Subcutaneous abdominal adipose tissue (tissue), 5 donors: ENCODE measurements at regions not wholly inside any gene's neighbourhood (a gene's known extent, or its start where the extent isn't known, plus 50 kb on each side); places are given as distances from the start of the nearest gene placed in this dataset.

Experiments used
- H3K27ac ChIP-seq: one replicate; pipeline ENCODE4 v1.7.0; 2013; ENCODE audit warnings: low read depth, mild to moderate bottlenecking, inconsistent platforms, low read length, moderate library complexity
- H3K27me3 ChIP-seq, 5 donors: one replicate each; pipeline ENCODE4 v1.7.0; 2013; ENCODE audit warnings: low read length in 5 of 5, inconsistent platforms in 1 of 5; ENCODE audit not compliant: control insufficient read depth in 5 of 5, insufficient read depth in 4 of 5
- H3K36me3 ChIP-seq, 5 donors: one replicate each; pipeline ENCODE4 v1.7.0; 2013; ENCODE audit warnings: low read length in 5 of 5; ENCODE audit not compliant: control insufficient read depth in 5 of 5, insufficient read depth in 5 of 5
- H3K4me1 ChIP-seq, 5 donors: one replicate each; pipeline ENCODE4 v1.7.0; 2013; ENCODE audit warnings: low read length in 5 of 5, mild to moderate bottlenecking in 3 of 5, moderate library complexity in 1 of 5; ENCODE audit not compliant: control insufficient read depth in 5 of 5, insufficient read depth in 5 of 5
- H3K4me3 ChIP-seq, 5 donors: one replicate each; pipeline ENCODE4 v1.7.0; 2013; ENCODE audit warnings: low read length in 5 of 5, low read depth in 1 of 5
- H3K9ac ChIP-seq, 5 donors: one replicate each; pipeline ENCODE4 v1.7.0; 2013; ENCODE audit warnings: low read length in 5 of 5, mild to moderate bottlenecking in 4 of 5, moderate library complexity in 3 of 5
- H3K9me3 ChIP-seq, 5 donors: one replicate each; pipeline ENCODE4 v1.7.0; 2013; ENCODE audit warnings: low read length in 5 of 5; ENCODE audit not compliant: control insufficient read depth in 5 of 5
- donor health status: healthy.
- donor health status: healthy.
- donor health status: healthy.
- donor health status: healthy.
- donor health status: healthy.

DNA sequence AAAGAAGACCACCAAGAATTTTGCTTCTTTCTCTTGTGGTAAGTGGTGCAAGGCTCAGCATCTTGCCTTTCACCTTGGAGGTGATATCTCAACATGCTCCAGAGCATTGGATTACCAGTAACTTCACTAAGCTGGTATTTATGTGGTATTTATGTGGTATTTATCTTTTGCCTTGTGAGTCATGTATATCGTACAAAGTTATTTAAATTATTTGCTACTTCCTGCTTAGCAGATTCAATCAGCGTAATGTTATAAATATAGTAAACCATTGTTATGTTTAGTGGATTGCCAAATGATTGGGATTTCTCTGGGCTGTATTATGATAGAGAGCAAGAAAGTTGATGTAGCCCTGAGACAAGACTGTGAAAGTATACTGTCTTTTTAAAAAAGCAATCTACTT is 366.4 kb downstream of the IPO8 start:
- Histone ChIP-seq H3K36me3 (no peaks in the 10 kb centered on the region), H3K9ac (no peak overlapping the region), H3K4me1 (peaks cover 0 to 1% (median 0%) of the 10 kb centered on the region in 5 donors), H3K27me3 (no peaks in the 10 kb centered on the region), H3K4me3 (no peak overlapping the region), H3K27ac (no peak overlapping the region), H3K9me3 (peaks cover 0 to 15% (median 2%) of the 10 kb centered on the region in 5 donors)

GRCh38 chr12:30323008-30323407 is 372.7 kb downstream of the IPO8 start:
- Histone ChIP-seq H3K9me3 (peaks cover 0 to 17% (median 9%) of the 10 kb centered on the region in 5 donors), H3K36me3 (no peaks in the 10 kb centered on the region), H3K9ac (no peak overlapping the region), H3K4me3 (no peak overlapping the region), H3K27me3 (no peaks in the 10 kb centered on the region), H3K4me1 (no peaks in the 10 kb centered on the region), H3K27ac (no peak overlapping the region)

GRCh38 chr12:30320561-30320960 is 375.1 kb downstream of the IPO8 start:
- peaks cover 0 to 14% (median 9%) of the 10 kb centered on the region in 5 donors for H3K9me3 ChIP-seq
- H3K4me3 ChIP-seq: no peak overlapping the region
- no peaks in the 10 kb centered on the region for H3K27me3 ChIP-seq
- H3K36me3 ChIP-seq: no peaks in the 10 kb centered on the region
- no peaks in the 10 kb centered on the region for H3K4me1 ChIP-seq
- H3K27ac ChIP-seq: no peak overlapping the region
- H3K9ac ChIP-seq: no peak overlapping the region

DNA sequence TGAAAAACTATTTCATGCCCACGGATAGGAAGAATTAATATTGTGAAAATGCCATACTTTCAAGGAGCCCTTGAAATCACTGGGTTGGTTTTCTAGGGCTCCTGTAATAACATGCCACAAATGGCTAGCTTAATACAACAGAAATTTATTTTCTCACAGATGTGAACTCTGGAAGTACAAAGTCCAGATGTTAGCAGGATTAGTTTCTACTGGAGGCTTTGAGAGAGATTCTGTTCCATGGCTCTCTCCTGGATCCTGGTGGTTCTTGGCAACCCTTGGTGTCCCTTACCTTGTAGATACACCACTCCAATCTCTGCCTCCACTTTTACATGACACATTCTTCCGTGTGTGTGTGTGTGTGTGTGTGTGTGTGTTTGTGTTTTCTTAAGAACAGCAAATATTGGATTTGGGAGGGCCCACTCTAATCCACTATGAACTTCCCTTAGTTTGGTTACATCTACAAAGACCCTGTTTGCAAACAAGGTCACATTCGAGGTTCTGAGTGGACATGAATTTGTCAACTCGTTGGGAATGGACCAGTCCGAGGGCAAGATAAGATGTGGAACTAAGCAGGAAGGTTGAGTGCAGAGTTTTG is 381.1 kb downstream of the IPO8 start:
- no peak overlapping the region for H3K9ac ChIP-seq
- no peak overlapping the region for H3K27ac ChIP-seq
- no peaks in the 10 kb centered on the region for H3K27me3 ChIP-seq
- no peaks in the 10 kb centered on the region for H3K4me1 ChIP-seq
- H3K36me3 ChIP-seq: no peaks in the 10 kb centered on the region
- H3K4me3 ChIP-seq: no peak overlapping the region
- H3K9me3 ChIP-seq: peaks cover 0 to 18% (median 6%) of the 10 kb centered on the region in 5 donors

- H3K36me3 ChIP-seq: no peaks in the 10 kb centered on the region
- H3K27me3 ChIP-seq: no peaks in the 10 kb centered on the region
- H3K9me3 ChIP-seq: peaks cover 0 to 22% (median 6%) of the 10 kb centered on the region in 5 donors
- no peaks in the 10 kb centered on the region for H3K4me1 ChIP-seq
- H3K27ac ChIP-seq: no peak overlapping the region
- no peak overlapping the region for H3K4me3 ChIP-seq
- H3K9ac ChIP-seq: no peak overlapping the region
Observed at GRCh38 chr12:30308010-30308717, 387.5 kb downstream of the IPO8 start.

GRCh38 chr12:30304528-30304927 is 391.1 kb downstream of the IPO8 start:
- peaks cover 0 to 4% (median 0%) of the 10 kb centered on the region in 5 donors for H3K9me3 ChIP-seq
- no peak overlapping the region for H3K9ac ChIP-seq
- no peaks in the 10 kb centered on the region for H3K36me3 ChIP-seq
- no peak overlapping the region for H3K27ac ChIP-seq
- no peaks in the 10 kb centered on the region for H3K27me3 ChIP-seq
- H3K4me1 ChIP-seq: no peaks in the 10 kb centered on the region
- H3K4me3 ChIP-seq: no peak overlapping the region

DNA sequence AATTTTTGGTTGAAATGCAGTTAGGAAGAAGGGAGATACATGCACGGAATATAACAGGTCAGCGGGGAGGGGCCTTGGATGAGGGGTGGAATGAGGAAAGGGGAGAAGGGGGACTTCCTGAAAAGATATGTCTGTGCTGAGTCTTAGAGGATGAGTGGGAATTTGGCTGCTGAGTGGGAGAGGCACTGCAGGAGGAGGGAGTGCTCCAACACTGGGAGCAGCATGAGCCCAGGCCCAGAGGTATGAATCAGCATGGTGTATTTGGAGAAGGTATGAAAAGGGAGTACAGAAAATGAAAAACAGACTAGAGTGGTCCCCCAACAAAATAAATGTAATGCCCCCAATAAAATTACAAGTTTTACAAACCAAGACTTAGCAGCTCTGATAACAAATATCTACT is 394.4 kb downstream of the IPO8 start:
- H3K9ac ChIP-seq: no peak overlapping the region
- H3K9me3 ChIP-seq: peaks cover 0 to 3% (median 0%) of the 10 kb centered on the region in 5 donors
- no peaks in the 10 kb centered on the region for H3K36me3 ChIP-seq
- no peaks in the 10 kb centered on the region for H3K4me1 ChIP-seq
- no peak overlapping the region for H3K27ac ChIP-seq
- H3K4me3 ChIP-seq: no peak overlapping the region
- no peaks in the 10 kb centered on the region for H3K27me3 ChIP-seq

- Histone ChIP-seq H3K9me3 (no peaks in the 10 kb centered on the region), H3K4me3 (no peak overlapping the region), H3K36me3 (no peaks in the 10 kb centered on the region), H3K27me3 (no peaks in the 10 kb centered on the region), H3K27ac (no peak overlapping the region), H3K4me1 (no peaks in the 10 kb centered on the region), H3K9ac (no peak overlapping the region)
Observed at GRCh38 chr12:30296486-30296885, 399.2 kb downstream of the IPO8 start.

DNA sequence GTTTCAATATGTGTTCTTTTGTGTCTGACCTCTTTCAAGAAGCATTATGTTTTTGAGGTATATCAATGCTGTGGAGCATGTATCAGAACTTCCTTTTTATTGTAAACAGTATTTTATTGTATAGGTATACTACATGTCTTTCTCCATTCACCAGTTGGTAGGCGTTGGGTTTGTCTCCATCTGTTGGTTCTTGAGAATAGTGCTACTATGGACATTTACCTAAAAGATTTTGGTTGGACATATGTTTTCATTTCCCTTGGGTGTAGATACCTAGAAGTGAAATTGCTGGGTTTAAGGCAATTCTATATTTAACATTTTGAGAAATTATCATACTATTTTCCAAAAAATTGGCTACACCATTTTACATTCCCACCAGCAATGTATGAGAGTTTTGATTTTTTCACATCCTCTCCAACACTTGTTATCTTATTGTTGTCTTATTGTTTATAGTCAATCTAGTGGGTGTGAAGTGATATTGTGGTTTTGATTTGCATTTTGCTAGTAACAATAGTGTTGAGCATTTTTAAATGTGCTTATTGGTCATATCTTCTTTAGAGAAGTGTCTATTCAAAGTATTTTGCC is 409.2 kb downstream of the IPO8 start:
- H3K4me3 ChIP-seq: no peak overlapping the region
- H3K36me3 ChIP-seq: no peaks in the 10 kb centered on the region
- no peaks in the 10 kb centered on the region for H3K27me3 ChIP-seq
- H3K27ac ChIP-seq: no peak overlapping the region
- H3K4me1 ChIP-seq: no peaks in the 10 kb centered on the region
- no peak overlapping the region for H3K9ac ChIP-seq
- H3K9me3 ChIP-seq: no peaks in the 10 kb centered on the region

DNA sequence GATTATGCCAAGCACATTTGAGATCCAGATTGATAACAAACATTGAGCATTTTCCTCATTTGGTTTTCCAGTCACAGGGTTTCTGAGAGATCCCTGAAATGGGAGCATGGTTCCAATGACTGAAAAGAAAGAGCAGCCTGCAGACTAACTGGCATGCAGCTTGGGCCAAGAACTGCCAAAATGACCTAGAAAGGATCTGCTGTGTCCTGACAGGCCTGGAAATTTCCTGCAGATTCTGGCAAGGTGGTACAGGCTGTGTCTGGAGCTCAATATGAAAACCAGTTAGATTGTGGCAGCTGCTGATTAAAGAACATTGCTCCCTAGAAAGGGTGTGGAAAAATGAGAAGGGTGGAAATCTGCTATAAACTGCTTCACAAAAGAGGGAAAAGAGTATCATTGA is 417.3 kb downstream of the IPO8 start:
- no peaks in the 10 kb centered on the region for H3K36me3 ChIP-seq
- no peaks in the 10 kb centered on the region for H3K4me1 ChIP-seq
- H3K27ac ChIP-seq: no peak overlapping the region
- no peak overlapping the region for H3K9ac ChIP-seq
- H3K27me3 ChIP-seq: no peaks in the 10 kb centered on the region
- H3K9me3 ChIP-seq: no peaks in the 10 kb centered on the region
- H3K4me3 ChIP-seq: no peak overlapping the region
